SU-DHL-6 (cell line): ENCODE measurements at regions not wholly inside any gene's neighbourhood (a gene's known extent, or its start where the extent isn't known, plus 50 kb on each side); places are given as distances from the start of the nearest gene placed in this dataset.

ENCODE experiments used
- CTCF ChIP-seq: fragments of 200-600 bp; sonication (generic); IDR thresholded peaks from one replicate; pipeline ENCODE4 v1.5.1; 2017; ENCODE audit warnings: antibody characterized with exemption, mild to moderate bottlenecking, low read length, moderate library complexity; ENCODE audit not compliant: insufficient read depth, poor library complexity, severe bottlenecking
- EZH2phosphoT487 ChIP-seq: fragments of 200-600 bp; sonication (generic), shearing (Covaris generic); conservative IDR thresholded peaks from 2 replicates; pipeline ENCODE4 v1.6.1; 2018; ENCODE audit warnings: mild to moderate bottlenecking, antibody characterized with exemption, low read length, moderate library complexity, mixed read lengths

DNA sequence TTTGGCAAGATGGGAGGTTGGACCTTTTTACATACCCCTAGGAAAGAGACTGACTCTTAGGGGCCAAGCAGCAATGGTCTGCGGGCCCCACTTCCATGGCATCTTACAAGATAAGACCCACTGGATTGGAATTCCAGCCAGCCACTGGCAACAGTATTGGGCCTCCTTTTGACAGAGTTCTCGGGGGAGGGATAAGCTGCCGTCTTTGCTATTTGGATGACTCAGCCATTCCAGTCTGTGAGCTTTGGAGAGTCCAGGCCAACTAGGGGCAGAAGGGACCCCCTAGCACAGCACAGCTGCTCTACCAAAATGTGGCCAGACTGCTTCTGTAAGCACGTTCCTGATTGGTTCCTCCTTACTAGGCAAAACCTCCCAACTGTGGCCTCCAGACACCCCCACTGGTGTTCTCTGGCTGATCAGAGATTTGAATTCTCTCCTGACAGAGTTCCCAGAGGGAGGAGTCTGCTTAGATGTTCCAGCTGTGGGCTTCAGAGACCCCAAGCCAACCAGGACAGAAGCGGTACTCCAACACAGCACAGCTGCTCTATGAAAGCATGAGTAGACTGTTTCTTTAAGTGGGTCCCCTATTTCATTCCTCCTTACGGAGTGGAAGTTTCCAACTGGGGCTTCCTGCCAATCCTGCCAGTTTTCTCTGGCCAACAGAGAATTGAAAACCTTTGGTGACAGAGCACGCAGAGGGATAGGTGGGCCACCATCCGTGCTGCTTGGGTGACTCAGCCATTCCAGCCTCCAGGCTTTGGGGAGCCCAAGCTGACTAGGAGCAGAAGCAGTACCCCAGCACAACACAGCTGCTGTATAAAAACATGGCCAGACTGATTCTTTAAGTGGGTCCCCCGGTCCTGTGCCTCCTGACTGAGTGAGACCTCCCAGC, 672.1 kb upstream of the RIOK2 start:
- TF ChIP-seq CTCF = no peak
- no peak for TF ChIP-seq EZH2phosphoT487
